Ecto neural progenitor cell (in vitro differentiated cells): ENCODE measurements at regions not wholly inside any gene's neighbourhood (a gene's known extent, or its start where the extent isn't known, plus 50 kb on each side); places are given as distances from the start of the nearest gene placed in this dataset.

Experiments used
- DNase-seq: peaks from one replicate; pipeline ENCODE4 v3.0.0-alpha.2; 2018; ENCODE audit warnings: low spot score

DNA sequence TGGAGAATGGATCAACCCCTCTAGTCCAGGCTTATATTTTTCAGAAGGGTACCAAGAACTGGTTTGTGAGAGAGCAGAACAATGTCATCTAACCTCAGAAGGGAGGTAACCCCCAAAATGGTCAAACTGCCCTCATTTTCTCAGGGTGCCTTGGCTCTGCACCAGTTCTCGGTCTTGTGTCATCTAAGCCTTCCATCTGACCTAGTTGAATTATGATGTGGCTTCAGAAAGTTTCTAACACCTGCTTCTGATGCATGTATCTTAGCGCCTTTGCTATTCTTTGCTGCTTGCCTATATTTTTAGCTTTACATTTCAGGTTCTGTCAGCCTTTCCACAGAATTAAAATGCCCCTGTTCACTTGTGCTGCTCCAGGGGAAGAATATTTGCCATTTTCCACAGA is 91.7 kb upstream of the E2F8 start:
- DNase-seq = no peak

DNA sequence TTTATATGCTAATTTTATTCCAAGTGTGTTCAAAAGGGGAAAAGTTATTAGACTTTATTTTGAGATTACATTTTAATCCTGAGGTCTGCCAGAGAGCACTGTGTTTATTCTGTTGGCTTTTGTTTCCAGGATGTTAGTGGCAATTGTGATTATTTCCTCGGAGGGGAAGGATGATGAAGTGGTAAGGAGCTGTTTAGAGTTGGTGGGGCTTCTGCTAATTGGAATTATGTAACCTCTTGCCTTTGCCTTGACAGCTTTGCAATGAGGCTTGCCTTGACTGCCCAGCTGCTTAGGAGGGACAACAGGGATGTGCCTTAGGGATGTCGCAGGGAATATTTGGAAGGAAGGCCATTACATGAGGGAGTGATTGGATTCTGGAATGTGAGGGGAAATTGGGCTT is 89.7 kb upstream of the E2F8 start:
- no peak for DNase-seq

DNA sequence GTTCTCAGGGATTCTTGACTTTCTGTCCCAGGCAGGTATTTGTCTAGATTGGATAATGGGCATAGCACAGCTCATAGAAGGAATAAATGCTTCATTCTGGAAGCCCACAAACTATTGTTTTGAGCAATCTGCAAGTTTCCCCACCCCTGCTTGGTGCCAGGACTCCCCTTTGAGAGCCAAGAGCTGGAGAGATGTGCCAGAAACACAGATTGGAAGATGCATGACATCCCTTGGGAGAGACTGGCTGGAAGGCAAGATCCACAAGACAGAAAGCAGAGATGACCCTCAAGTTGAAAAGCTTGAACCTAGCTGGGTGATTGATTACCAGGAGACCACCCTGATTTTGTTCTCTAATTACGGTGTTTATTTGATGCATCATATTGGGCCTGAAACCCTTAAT is 89.2 kb upstream of the E2F8 start:
- no peak for DNase-seq

DNA sequence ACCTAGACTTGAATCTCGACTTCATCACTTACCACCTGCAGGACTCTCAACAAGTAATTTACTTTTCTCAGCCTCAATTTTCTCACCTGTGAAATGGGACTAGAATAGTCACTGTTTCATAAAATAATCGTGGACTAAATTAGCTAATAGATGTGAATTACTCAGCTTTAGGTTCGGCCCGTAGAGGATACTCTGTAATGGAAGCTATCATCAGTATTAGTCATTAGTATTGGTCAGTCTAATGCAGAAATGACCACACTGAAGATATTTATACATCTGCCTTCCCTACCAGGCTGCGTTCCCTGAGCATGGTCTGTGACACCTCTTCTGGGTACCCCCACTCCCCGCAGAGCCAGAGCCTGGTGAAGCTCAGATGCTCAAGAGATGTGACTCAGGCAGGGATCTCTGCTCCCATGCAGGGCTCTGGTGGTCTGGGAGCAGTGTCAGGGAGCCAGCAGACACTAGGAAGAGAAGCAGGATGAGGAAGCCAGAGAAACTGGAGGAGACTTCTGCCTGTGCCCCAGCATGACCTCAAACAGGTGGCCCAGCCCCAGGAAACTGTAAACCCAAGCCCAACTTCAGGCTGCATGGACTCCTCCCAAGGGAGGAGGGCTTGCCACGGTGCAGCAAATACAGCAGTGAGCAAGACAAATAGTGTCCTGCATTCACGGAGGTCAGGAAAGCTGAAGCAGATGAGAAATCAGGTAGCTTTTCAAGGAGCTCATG is 88.0 kb upstream of the E2F8 start:
- no peak for DNase-seq

DNA sequence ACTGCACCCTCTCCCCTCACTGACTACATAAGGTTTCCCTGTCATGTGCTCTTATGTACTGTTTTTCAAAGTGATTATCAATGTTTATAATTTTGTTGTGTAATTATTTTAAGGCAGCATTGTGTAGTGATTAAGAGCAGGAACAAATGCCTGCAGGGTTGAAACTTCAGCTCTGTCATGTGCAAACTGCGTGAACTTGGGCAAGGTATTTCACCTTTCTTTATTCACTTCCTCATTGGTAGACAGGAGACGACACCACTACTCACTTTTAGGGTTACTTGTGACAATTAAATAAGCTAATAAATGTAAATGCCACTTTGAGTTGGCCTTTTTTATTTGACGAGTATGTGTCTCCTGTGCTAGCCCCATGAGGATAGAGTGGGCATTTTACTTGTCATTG is 86.5 kb upstream of the E2F8 start:
- DNase-seq = no peak

DNA sequence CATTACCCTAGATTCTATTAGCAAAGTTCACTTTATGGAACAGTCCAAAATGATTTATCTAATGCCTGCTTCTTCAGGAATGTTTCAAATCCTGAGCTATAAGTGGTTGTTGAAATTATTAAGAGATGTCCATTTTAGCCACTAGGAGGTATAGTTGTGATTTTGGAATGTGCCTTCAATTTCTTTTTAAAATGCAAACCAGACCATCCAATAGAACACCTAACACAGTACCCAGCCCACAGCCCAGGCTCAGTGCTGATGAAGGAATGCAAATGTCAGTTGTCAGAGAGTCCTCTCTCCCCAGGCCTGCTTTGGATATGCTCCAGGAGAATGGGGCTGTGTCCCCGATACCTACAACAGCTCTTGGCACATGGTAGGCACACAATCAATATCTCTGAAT is 85.8 kb upstream of the E2F8 start:
- DNase-seq = no peak

DNA sequence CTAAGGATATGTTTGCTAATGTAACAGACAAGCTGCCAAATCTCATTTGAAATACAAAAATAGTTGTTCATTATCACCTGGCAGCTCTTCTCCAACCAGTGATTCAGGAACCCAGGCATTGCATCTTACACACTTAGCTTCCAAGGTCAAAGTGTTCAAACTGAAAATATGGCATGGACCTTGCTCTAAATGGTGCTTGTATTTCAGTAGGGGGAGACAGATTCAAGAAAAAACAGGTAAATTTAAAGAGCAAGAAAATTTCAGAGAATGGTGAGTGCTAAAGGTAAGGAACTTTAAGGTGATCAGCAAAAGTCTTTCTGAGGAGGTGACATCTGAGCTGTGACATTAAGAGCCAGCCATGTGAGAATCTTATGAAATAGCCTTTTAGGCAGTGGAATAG is 82.8 kb upstream of the E2F8 start:
- DNase-seq = no peak

DNA sequence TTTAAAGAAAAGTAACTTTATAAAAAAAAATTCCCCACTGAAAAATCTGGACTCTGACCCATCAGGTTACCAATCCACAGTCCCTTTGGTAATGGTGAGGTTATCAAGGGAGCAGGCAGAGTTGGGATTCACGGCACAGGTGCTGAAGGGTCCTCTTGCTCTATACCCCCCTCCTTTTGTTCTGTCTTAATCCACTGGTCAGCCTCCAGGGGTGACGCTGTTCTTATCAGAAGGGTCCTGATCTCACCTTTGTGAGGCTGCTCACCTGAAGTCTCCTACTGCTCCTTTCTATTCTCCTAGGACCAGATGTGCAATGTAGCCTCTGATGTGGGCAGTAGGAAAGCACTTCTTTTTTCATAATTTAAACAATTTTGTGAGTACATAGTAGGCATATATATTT is 80.6 kb upstream of the E2F8 start:
- DNase-seq = no peak

DNA sequence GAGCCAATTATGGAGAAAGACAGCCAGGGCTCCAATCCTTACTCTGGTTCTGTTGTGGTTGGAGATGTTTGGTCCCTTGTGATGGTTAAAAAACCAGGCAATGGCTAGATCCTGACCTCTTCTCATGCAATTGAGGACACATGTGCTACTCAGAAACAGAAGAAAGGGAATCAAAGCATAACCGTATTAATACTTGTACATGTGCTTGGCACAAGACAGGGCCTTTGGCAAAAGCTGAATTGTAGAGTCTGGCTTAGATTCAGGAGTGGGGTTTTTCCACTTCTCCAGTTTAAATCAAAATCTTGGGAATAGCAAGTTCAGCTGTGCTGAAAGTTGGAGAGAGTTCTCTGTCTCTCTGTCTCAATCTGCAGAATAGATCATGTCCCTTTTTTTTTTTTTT is 80.1 kb upstream of the E2F8 start:
- DNase-seq = no peak

DNA sequence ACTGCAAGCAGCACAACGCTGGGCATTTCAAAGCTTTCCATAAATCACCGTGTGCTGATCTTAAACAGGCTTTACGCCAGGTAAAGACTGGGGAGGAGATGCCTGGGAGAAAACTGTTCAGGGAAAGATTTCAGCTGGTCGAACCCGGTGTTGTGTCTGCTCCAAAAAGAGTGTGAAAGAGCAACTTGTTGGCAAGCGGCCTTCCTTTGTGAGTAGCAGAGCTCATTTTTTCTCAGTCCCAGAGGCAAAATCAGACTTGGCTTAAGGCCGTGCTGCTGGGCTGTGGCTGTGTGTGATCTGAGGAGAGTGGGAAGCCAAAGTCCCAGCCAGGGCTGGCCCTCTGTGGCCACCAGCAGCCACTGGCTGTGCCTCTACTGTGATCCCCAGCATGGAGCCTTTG is 75.7 kb upstream of the E2F8 start:
- no peak for DNase-seq

DNA sequence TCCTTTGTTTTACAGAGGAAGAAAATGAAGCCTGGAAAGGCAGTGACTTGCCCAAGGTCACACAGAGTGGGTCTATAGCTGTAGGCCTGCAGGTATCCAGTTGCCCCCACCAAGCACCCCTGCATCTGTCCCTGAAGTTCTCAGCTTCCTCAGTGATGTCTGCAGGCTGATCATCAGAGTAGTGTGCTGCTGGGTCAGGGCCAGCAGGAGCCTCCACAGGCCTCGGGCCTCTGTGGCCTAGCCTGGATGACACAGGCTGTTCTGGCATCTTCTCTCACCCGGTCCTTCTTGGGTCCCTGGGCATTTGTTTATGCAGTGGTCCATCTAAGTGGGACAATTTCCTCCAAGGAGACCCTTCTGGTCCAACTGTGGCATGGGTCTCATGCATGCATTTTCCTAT is 74.8 kb upstream of the E2F8 start:
- no peak for DNase-seq

DNA sequence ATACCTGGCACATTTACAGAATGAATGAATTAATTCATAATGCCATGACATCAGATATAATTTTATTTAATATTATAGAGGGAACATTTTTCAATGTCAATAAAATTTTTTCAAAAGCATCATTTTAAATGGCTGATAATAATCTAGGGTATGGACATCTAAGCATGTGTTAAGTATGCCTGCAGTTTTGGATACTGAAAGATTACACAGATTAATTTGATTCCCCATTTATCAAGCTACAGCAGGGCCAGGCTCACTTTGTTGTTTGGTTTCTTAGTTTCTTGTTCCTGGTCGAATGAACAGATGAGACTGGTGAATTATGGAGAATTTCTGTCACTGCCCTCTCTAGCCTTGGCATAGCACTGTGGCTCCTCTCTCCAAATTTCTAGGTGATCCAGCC is 72.4 kb upstream of the E2F8 start:
- no peak for DNase-seq

DNA sequence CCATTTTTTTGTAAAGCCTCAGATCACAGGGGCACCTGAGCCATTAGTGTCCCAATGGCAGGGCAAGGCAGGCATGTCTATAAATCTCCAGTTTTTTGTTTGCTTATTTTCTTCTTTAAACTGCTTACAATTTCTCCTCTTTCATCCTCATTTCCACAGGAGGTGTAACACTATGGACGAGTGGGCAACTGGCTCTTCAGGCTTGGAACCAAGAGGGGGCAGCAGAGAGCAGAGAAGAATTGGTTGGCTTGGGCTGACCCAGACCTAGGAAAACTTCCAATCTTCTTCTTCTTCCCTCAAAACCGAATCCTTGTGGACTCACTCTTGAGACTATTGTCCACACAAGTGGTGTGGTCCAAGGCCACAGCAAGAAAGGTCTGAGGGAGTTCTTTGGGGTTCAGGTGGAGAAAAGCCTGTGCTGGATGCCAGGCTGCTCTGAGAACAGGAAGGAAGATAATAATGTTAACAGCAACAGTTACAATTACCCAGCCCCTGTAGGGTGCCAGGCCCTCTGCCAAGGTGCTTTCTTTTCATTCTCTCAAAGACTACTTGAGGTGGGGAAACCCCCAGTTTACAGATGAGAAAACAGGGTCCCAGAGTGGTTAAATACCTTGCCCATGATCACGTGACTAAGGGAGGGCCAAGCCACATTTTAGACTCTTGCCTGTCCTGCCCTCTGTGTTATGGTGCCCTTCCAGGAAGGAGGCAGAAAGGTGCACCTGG is 70.7 kb upstream of the E2F8 start:
- peak; percentile 82 for DNase-seq

DNA sequence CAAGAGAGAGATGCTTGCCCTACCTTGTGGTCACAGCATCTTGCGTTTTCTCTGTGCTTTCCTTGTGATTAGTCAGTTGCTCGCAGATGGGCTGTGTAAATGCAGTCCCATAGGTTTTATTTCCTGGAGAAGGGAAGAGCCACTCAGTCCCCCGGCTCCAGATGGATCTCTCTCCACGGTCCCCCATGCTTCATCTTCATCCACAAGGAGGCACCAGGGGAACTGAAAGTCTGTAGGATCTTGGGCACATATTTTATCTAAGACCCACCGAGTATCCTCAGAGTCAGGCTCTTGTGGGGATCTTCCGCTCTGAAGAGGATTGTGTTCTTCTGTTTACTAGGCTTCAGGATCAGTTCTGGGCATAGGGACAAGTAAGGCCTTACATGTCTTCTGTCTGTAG is 66.8 kb upstream of the E2F8 start:
- DNase-seq = no peak

DNA sequence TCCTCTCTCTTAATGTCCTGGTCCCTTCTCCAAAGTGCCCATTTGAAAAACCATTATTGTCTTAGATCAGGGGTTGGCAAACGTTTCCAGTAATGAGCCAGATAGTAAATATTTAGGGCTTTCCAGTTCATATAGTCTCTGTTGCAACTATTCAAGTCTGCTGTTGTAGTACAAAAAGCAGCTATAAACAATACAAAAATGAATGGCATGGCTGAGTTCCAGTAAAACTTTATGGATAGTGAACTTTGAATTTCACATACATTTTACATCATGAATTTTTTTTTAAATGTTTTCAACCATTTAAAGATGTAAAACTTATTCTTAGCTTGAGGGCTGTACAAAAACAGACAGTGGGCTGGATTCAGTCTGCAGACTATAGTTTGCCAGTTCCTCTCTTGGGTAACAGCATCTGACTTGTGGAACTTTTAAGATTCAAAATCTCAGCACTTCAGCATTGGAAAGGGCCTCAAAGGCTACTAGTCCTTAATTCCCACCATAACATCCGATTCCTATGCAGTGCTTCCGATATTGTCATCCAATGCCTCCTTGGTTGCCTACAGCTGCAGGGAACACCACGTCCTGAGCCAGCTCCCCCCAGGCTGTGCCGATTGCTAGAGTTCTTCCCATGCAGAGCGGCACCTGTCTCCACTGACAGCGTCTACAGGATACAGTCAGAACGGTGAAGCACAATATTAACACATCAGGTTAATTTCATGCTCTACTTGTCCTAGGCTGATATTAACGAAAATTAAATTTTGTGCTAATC is 65.6 kb upstream of the E2F8 start:
- no peak for DNase-seq

DNA sequence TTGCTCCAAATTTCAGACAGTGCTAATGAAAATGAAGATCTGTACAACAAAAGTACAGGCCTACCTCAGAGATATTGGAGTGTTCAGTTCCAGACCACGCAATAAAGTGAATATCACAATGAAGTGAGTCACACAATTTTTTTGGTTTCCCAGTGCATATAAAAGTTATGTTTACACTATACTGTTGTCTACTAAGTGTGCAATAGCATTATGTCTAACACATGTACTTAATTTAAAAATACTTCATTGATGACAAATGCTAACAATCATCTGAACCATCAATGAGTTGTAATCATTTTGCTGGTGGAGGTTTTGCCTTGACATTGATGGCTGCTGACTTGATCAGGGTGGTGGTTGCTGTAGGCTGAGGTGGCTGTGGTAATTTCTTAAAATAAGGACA is 60.6 kb upstream of the E2F8 start:
- no peak for DNase-seq

DNA sequence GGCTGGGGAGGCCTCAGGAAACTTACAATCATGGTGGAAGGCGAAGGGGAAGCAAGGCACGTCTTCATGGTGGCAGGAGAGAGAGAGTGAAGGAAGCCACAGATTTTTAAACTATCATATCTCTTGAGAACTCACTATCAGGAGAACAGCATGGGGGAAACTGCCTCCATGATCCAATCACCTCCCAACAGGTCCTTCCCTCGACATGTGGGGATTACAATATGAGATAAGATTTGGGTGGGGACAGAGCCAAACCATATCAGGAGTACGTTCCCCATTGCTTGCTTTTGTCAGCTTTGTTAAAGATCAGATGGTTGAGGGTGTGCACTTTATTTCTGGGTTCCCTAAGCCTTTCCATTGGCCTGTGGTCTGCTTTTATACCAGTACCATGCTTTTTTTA is 53.7 kb upstream of the E2F8 start:
- DNase-seq = no peak

DNA sequence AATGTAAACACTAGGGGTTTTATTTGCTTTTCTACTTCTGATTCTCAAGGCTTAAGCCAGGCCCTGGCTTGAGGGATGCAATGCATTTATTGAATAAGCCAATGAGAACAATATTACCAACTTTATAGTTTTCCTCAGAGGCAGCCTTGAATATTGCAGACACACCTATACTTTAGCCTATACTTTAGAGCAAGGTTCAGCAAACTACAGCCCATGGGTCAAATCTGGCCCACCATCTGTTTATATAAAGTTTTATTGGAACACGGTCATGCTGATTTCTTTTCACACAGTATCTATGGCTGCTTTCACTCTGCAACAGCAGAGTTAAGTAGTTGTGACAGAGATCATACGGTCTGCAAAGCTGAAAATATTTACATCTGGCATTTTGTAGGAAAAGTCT is 50.3 kb upstream of the E2F8 start:
- no peak for DNase-seq
